Chondrocyte (in vitro differentiated cells): ENCODE measurements at regions not wholly inside any gene's neighbourhood (a gene's known extent, or its start where the extent isn't known, plus 50 kb on each side); places are given as distances from the start of the nearest gene placed in this dataset.

Experiments used
- DNase-seq: peaks from one replicate; pipeline ENCODE4 v3.0.0; 2021; ENCODE audit warnings: mixed read lengths, low spot score
- H3K27ac Mint-ChIP-seq: one replicate; pipeline ENCODE4 v1.8.0; 2021; ENCODE audit warnings: mild to moderate bottlenecking, moderate library complexity, mixed read lengths; ENCODE audit not compliant: unreplicated experiment
- H3K27me3 Mint-ChIP-seq: 2 replicates; pipeline ENCODE4 v1.8.0; 2021; ENCODE audit warnings: low read depth, mixed read lengths
- H3K36me3 Mint-ChIP-seq: 2 replicates; pipeline ENCODE4 v1.8.0; 2021; ENCODE audit warnings: low read depth, mixed read lengths
- H3K4me1 Mint-ChIP-seq: 2 replicates; pipeline ENCODE4 v1.8.0; 2021; ENCODE audit warnings: low read depth, mild to moderate bottlenecking, mixed read lengths
- H3K4me3 Mint-ChIP-seq: one replicate; pipeline ENCODE4 v1.8.0; 2021; ENCODE audit warnings: mild to moderate bottlenecking, moderate library complexity, mixed read lengths; ENCODE audit not compliant: unreplicated experiment
- H3K9me3 Mint-ChIP-seq: 2 replicates; pipeline ENCODE4 v1.8.0; 2021; ENCODE audit warnings: low read depth, mixed read lengths
- CTCF ChIP-seq: fragments of 200-600 bp; sonication (generic); IDR thresholded peaks from 2 replicates; pipeline ENCODE4 v1.5.0; 2021; ENCODE audit warnings: antibody characterized with exemption, mild to moderate bottlenecking, moderate library complexity

- no peaks in the 10 kb centered on the region for H3K36me3 Mint-ChIP-seq
- H3K4me1 Mint-ChIP-seq: no peaks in the 10 kb centered on the region
- peaks cover 12% of the 10 kb centered on the region for H3K27me3 Mint-ChIP-seq
- H3K9me3 Mint-ChIP-seq: peaks cover 5% of the 10 kb centered on the region
- no peak overlapping the region for H3K4me3 Mint-ChIP-seq
- no peak overlapping the region for H3K27ac Mint-ChIP-seq
- no peak for DNase-seq
- TF ChIP-seq CTCF: no peak
Observed at GRCh38 chr14:82636426-82636825, 1102.8 kb upstream of the SEL1L start.

- Mint-ChIP-seq H3K9me3 (no peaks in the 10 kb centered on the region), H3K27me3 (peaks cover 6% of the 10 kb centered on the region), H3K4me1 (peaks cover 6% of the 10 kb centered on the region), H3K4me3 (no peak overlapping the region), H3K36me3 (no peaks in the 10 kb centered on the region), H3K27ac (no peak overlapping the region)
- TF ChIP-seq CTCF: no peak
- no peak for DNase-seq
Observed at GRCh38 chr14:82641050-82641540, 1107.4 kb upstream of the SEL1L start.

GRCh38 chr14:82642425-82642824 lies 1108.8 kb upstream of the SEL1L start:
- H3K9me3 Mint-ChIP-seq: no peaks in the 10 kb centered on the region
- H3K4me1 Mint-ChIP-seq: peaks cover 6% of the 10 kb centered on the region
- peak overlapping the region; percentile 85 for H3K4me3 Mint-ChIP-seq
- DNase-seq: peak; percentile 89
- H3K36me3 Mint-ChIP-seq: no peaks in the 10 kb centered on the region
- TF ChIP-seq CTCF: no peak
- peak overlapping the region; percentile 66 for H3K27ac Mint-ChIP-seq
- H3K27me3 Mint-ChIP-seq: peaks cover 6% of the 10 kb centered on the region

- Mint-ChIP-seq H3K27ac (no peak overlapping the region), H3K4me1 (peaks cover 4% of the 10 kb centered on the region), H3K36me3 (no peaks in the 10 kb centered on the region), H3K4me3 (no peak overlapping the region), H3K27me3 (no peaks in the 10 kb centered on the region), H3K9me3 (peaks cover 7% of the 10 kb centered on the region)
- no peak for DNase-seq
- TF ChIP-seq CTCF: no peak
Observed at GRCh38 chr14:82647088-82647810, 1113.6 kb upstream of the SEL1L start.

- no peaks in the 10 kb centered on the region for H3K27me3 Mint-ChIP-seq
- H3K4me1 Mint-ChIP-seq: no peaks in the 10 kb centered on the region
- no peaks in the 10 kb centered on the region for H3K36me3 Mint-ChIP-seq
- no peak for TF ChIP-seq CTCF
- H3K9me3 Mint-ChIP-seq: peaks cover 3% of the 10 kb centered on the region
- no peak for DNase-seq
- no peak overlapping the region for H3K4me3 Mint-ChIP-seq
- no peak overlapping the region for H3K27ac Mint-ChIP-seq
Observed at GRCh38 chr14:82655770-82656169, 1122.1 kb upstream of the SEL1L start.
